ENCODE measurements at regions not wholly inside any gene's neighbourhood (a gene's known extent, or its start where the extent isn't known, plus 50 kb on each side); places are given as distances from the start of the nearest gene placed in this dataset.

DNA sequence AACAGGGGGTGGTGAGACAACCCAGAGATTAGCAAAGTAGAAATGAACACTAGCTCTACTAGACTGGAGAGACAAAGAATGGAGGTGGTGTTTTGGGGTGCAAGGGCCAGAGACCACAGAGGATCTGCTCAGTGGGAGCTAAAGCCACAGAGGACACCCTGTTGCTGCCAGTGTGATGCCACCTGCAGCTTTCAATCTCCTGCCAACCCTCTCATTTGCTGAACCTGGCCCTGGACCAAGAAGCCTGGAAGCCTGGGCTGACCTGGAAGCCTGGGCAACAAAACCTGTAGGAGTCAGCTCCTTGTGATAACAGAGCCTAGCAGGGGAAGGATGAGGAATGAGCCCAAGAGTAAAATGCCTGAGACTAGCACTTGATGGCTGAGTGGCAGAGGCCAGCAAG lies 81.1 kb upstream of the ADO start:
- TF ChIP-seq, protein P1, sequence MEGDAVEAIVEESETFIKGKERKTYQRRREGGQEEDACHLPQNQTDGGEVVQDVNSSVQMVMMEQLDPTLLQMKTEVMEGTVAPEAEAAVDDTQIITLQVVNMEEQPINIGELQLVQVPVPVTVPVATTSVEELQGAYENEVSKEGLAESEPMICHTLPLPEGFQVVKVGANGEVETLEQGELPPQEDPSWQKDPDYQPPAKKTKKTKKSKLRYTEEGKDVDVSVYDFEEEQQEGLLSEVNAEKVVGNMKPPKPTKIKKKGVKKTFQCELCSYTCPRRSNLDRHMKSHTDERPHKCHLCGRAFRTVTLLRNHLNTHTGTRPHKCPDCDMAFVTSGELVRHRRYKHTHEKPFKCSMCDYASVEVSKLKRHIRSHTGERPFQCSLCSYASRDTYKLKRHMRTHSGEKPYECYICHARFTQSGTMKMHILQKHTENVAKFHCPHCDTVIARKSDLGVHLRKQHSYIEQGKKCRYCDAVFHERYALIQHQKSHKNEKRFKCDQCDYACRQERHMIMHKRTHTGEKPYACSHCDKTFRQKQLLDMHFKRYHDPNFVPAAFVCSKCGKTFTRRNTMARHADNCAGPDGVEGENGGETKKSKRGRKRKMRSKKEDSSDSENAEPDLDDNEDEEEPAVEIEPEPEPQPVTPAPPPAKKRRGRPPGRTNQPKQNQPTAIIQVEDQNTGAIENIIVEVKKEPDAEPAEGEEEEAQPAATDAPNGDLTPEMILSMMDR (IDR thresholded peaks at IDR 0.05) = no peak
- TF ChIP-seq EZH2 (IDR thresholded peaks at IDR 0.05) (no peak), EZH2phosphoT487 (IDR thresholded peaks at IDR 0.05) (no peak)

All from neural progenitor cell (in vitro differentiated cells).